ENCODE measurements at regions not wholly inside any gene's neighbourhood (a gene's known extent, or its start where the extent isn't known, plus 50 kb on each side); places are given as distances from the start of the nearest gene placed in this dataset.

GRCh38 chr6:67698534-67698933 lies 936.5 kb upstream of the ADGRB3 start:
- no peak for TF ChIP-seq CTCF (IDR thresholded peaks at IDR 0.05; ENCODE audit: low read length)
- no peak for TF ChIP-seq EZH2phosphoT487 (IDR thresholded peaks at IDR 0.05; ENCODE audit: low read length)
- no peak for TF ChIP-seq EZH2 (optimal IDR thresholded peaks at IDR 0.05; ENCODE audit: low read depth, low read length)
